K562 (cell line): ENCODE measurements at regions not wholly inside any gene's neighbourhood (a gene's known extent, or its start where the extent isn't known, plus 50 kb on each side); places are given as distances from the start of the nearest gene placed in this dataset.
A peak's percentile ranks its signal among the peaks of the same experiment; 100 is the strongest.

Source experiments
- BRCA1 ChIP-seq, 2 experiments: fragments of 450-650 bp in 1 of 2; sonication (generic) in 1 of 2; formaldehyde crosslinking in 1 of 2; IDR thresholded peaks; 2 replicates each; pipeline versions ENCODE4 v1.5.0 to v1.6.1; 2017 to 2020; ENCODE audit warnings: mild to moderate bottlenecking in 1 of 2, missing genetic modification reagents in 1 of 2
- BRD9 ChIP-seq: fragments of 450-650 bp; IDR thresholded peaks from 2 replicates; pipeline ENCODE4 v1.6.1; 2018; ENCODE audit warnings: low read depth; ENCODE audit not compliant: partially characterized antibody
- CBX8 ChIP-seq: fragments of 200-600 bp; sonication (generic); IDR thresholded peaks from 2 replicates; pipeline ENCODE4 v1.6.1; 2012; ENCODE audit warnings: borderline replicate concordance, mixed run types, low read depth, mild to moderate bottlenecking, moderate library complexity, mixed read lengths, low read length, control low read depth, inconsistent platforms; ENCODE audit not compliant: poor library complexity, severe bottlenecking; ENCODE audit errors: extremely low read depth
- CCNT2 ChIP-seq: IDR thresholded peaks from 2 replicates; pipeline ENCODE4 v1.6.1; 2011; ENCODE audit warnings: borderline replicate concordance, low read depth, mild to moderate bottlenecking, moderate library complexity, mixed read lengths, low read length; ENCODE audit not compliant: insufficient read length; ENCODE audit errors: extremely low read depth
- CSDE1 ChIP-seq, 2 experiments: fragments of 450-650 bp; IDR thresholded peaks; 2 replicates each; pipeline ENCODE4 v1.6.1; 2016; ENCODE audit warnings: mild to moderate bottlenecking in 1 of 2
- MAX ChIP-seq: sonication (generic); formaldehyde crosslinking; IDR thresholded peaks from 2 replicates; pipeline ENCODE4 v1.9.0; 2022; ENCODE audit warnings: mild to moderate bottlenecking, missing genetic modification reagents
- MCM5 ChIP-seq: fragments of 450-650 bp; IDR thresholded peaks from 2 replicates; pipeline ENCODE4 v1.6.1; 2016; ENCODE audit warnings: low read depth
- NFRKB ChIP-seq: fragments of 450-650 bp; IDR thresholded peaks from 2 replicates; pipeline ENCODE4 v1.6.1; 2016; ENCODE audit warnings: low read depth
- PML ChIP-seq: IDR thresholded peaks from 2 replicates; pipeline ENCODE4 v1.6.1; 2012; ENCODE audit warnings: low read length, inconsistent platforms
- RBM14 ChIP-seq: fragments of 200-400 bp; formaldehyde crosslinking; IDR thresholded peaks from 2 replicates; pipeline ENCODE4 v1.6.1; 2018; ENCODE audit warnings: low read depth, mild to moderate bottlenecking, low read length, moderate library complexity, borderline replicate concordance; ENCODE audit not compliant: insufficient read depth
- SMARCE1 ChIP-seq: fragments of 450-650 bp; IDR thresholded peaks from 2 replicates; pipeline ENCODE4 v1.7.1; 2016; ENCODE audit warnings: mild to moderate bottlenecking
- SMC3 ChIP-seq: conservative IDR thresholded peaks from 2 replicates; pipeline ENCODE4 v1.6.1; 2011; ENCODE audit warnings: low read depth, low read length, improper control_type of control experiment; ENCODE audit not compliant: insufficient read depth
- SRSF9 ChIP-seq: fragments of 200-400 bp; formaldehyde crosslinking; IDR thresholded peaks from 2 replicates; pipeline ENCODE4 v1.6.1; 2017; ENCODE audit warnings: low read depth, low read length, borderline replicate concordance
- ZNF511 ChIP-seq: sonication (generic); formaldehyde crosslinking; IDR thresholded peaks from 2 replicates; pipeline ENCODE4 v1.8.0; 2022; ENCODE audit warnings: mild to moderate bottlenecking, missing genetic modification reagents
- ZNF717 ChIP-seq: fragments of 250-450 bp; sonication (Bioruptor Pico); IDR thresholded peaks from 2 replicates; pipeline ENCODE4 v1.5.0; 2021
- ZNF76 ChIP-seq: fragments of 250-450 bp; sonication (Bioruptor Pico); IDR thresholded peaks from 2 replicates; pipeline ENCODE4 v1.4.0; 2020; ENCODE audit warnings: mild to moderate bottlenecking, moderate library complexity, borderline replicate concordance
- TF ChIP-seq, protein P1 (sequence below): fragments of 450-650 bp; IDR thresholded peaks from 2 replicates; pipeline ENCODE4 v1.6.1; 2016; ENCODE audit warnings: mild to moderate bottlenecking, moderate library complexity

GRCh38 chr11:95415837-95416304 is 184.9 kb upstream of the SESN3 start (continued):
- TF ChIP-seq NFRKB (no peak), PML (peak; percentile 83; the same call in 1 of the 2 replicates), SRSF9 (no peak), ZNF717 (CRISPR knock-in tag) (no peak), ZNF511 (no peak), CBX8 (no peak), RBM14 (no peak), MCM5 (no peak), SMARCE1 (peak; percentile 59; the same call in 1 of the 2 replicates), CSDE1 (IDR thresholded peaks at IDR 0.05) (peak in 1 of 2 experiments; percentile 62; a peak in 1 of 4 replicates), BRD9 (no peak), CCNT2 (peak; percentile 90), BRCA1 (IDR thresholded peaks at IDR 0.05) (no peak), BRCA1 (CRISPR knock-in tag; IDR thresholded peaks at IDR 0.05) (no peak), SMC3 (no peak), ZNF76 (no peak), MAX (no peak)
- TF ChIP-seq, protein P1, sequence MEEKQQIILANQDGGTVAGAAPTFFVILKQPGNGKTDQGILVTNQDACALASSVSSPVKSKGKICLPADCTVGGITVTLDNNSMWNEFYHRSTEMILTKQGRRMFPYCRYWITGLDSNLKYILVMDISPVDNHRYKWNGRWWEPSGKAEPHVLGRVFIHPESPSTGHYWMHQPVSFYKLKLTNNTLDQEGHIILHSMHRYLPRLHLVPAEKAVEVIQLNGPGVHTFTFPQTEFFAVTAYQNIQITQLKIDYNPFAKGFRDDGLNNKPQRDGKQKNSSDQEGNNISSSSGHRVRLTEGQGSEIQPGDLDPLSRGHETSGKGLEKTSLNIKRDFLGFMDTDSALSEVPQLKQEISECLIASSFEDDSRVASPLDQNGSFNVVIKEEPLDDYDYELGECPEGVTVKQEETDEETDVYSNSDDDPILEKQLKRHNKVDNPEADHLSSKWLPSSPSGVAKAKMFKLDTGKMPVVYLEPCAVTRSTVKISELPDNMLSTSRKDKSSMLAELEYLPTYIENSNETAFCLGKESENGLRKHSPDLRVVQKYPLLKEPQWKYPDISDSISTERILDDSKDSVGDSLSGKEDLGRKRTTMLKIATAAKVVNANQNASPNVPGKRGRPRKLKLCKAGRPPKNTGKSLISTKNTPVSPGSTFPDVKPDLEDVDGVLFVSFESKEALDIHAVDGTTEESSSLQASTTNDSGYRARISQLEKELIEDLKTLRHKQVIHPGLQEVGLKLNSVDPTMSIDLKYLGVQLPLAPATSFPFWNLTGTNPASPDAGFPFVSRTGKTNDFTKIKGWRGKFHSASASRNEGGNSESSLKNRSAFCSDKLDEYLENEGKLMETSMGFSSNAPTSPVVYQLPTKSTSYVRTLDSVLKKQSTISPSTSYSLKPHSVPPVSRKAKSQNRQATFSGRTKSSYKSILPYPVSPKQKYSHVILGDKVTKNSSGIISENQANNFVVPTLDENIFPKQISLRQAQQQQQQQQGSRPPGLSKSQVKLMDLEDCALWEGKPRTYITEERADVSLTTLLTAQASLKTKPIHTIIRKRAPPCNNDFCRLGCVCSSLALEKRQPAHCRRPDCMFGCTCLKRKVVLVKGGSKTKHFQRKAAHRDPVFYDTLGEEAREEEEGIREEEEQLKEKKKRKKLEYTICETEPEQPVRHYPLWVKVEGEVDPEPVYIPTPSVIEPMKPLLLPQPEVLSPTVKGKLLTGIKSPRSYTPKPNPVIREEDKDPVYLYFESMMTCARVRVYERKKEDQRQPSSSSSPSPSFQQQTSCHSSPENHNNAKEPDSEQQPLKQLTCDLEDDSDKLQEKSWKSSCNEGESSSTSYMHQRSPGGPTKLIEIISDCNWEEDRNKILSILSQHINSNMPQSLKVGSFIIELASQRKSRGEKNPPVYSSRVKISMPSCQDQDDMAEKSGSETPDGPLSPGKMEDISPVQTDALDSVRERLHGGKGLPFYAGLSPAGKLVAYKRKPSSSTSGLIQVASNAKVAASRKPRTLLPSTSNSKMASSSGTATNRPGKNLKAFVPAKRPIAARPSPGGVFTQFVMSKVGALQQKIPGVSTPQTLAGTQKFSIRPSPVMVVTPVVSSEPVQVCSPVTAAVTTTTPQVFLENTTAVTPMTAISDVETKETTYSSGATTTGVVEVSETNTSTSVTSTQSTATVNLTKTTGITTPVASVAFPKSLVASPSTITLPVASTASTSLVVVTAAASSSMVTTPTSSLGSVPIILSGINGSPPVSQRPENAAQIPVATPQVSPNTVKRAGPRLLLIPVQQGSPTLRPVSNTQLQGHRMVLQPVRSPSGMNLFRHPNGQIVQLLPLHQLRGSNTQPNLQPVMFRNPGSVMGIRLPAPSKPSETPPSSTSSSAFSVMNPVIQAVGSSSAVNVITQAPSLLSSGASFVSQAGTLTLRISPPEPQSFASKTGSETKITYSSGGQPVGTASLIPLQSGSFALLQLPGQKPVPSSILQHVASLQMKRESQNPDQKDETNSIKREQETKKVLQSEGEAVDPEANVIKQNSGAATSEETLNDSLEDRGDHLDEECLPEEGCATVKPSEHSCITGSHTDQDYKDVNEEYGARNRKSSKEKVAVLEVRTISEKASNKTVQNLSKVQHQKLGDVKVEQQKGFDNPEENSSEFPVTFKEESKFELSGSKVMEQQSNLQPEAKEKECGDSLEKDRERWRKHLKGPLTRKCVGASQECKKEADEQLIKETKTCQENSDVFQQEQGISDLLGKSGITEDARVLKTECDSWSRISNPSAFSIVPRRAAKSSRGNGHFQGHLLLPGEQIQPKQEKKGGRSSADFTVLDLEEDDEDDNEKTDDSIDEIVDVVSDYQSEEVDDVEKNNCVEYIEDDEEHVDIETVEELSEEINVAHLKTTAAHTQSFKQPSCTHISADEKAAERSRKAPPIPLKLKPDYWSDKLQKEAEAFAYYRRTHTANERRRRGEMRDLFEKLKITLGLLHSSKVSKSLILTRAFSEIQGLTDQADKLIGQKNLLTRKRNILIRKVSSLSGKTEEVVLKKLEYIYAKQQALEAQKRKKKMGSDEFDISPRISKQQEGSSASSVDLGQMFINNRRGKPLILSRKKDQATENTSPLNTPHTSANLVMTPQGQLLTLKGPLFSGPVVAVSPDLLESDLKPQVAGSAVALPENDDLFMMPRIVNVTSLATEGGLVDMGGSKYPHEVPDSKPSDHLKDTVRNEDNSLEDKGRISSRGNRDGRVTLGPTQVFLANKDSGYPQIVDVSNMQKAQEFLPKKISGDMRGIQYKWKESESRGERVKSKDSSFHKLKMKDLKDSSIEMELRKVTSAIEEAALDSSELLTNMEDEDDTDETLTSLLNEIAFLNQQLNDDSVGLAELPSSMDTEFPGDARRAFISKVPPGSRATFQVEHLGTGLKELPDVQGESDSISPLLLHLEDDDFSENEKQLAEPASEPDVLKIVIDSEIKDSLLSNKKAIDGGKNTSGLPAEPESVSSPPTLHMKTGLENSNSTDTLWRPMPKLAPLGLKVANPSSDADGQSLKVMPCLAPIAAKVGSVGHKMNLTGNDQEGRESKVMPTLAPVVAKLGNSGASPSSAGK, result no peak
